Omental fat pad (tissue), 3 donors: ENCODE measurements at regions not wholly inside any gene's neighbourhood (a gene's known extent, or its start where the extent isn't known, plus 50 kb on each side); places are given as distances from the start of the nearest gene placed in this dataset.

Source experiments
- ATAC-seq: fragments of 150-250 bp; one replicate; pipeline ENCODE4 v1.9.1; 2016; ENCODE audit warnings: mild to moderate bottlenecking, moderate library complexity; ENCODE audit not compliant: low FRiP score
- DNase-seq: peaks from one replicate; pipeline ENCODE4 v3.0.0-alpha.2; 2019; ENCODE audit warnings: low spot score
- CTCF ChIP-seq, 3 donors: fragments of 450-650 bp; IDR thresholded peaks; one replicate each; pipeline ENCODE4 v1.5.1; 2016 to 2017; ENCODE audit warnings: antibody characterized with exemption in 3 of 3, mild to moderate bottlenecking in 3 of 3, moderate library complexity in 2 of 3

- ATAC-seq (no peak), DNase-seq (no peak)
- no peak for TF ChIP-seq CTCF (IDR thresholded peaks at IDR 0.05)
Observed at GRCh38 chr16:82357237-82357636, 187.2 kb upstream of the MPHOSPH6 start.

DNA sequence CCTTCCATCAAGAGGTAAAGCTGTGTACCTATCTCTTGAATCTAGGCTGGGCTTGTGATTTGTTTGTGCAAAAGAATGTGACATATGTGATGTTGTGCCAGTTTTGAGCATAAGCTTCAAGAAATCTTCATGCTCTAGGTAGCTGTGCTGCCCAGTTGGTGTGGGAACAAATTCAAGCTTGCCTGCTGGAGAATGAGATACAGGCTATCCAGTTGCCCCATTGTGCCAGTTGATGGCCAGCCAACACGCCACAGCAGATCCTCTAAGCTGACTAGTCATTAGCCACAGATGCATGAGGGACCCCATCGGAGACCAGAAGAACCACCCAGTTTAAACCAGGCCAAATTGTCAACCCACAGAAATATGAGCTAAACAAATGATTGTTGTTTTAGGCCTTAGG lies 180.5 kb upstream of the MPHOSPH6 start:
- ATAC-seq (no peak), DNase-seq (no peak)
- no peak for TF ChIP-seq CTCF (IDR thresholded peaks at IDR 0.05)

DNA sequence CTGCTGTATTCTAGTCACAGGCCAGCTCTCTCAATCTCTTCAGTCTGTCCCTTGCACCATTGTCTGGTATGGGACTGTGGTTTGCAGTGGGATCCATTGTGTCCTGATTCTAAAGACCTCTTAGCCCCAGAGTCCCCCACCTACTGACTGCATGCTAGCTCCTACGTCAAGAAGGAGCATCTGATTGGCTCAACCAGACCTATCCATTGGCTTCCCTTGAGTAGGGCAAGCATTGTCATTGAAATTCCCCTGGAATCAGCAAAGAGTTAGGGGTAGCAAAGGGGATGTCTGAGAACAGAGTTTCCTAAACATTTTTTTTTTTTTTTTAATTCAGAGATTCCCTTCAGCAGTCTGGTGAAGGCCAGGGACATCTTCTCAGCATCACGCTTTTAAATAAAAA lies 175.3 kb upstream of the MPHOSPH6 start:
- DNase-seq, result no peak
- no peak for TF ChIP-seq CTCF (IDR thresholded peaks at IDR 0.05)
- ATAC-seq, result no peak

GRCh38 chr16:82344157-82344556 lies 174.1 kb upstream of the MPHOSPH6 start:
- ATAC-seq (no peak), DNase-seq (no peak)
- no peak for TF ChIP-seq CTCF (IDR thresholded peaks at IDR 0.05)

GRCh38 chr16:82341146-82341669 lies 171.2 kb upstream of the MPHOSPH6 start:
- no peak for TF ChIP-seq CTCF (IDR thresholded peaks at IDR 0.05)
- no peak for DNase-seq
- ATAC-seq, result no peak

DNA sequence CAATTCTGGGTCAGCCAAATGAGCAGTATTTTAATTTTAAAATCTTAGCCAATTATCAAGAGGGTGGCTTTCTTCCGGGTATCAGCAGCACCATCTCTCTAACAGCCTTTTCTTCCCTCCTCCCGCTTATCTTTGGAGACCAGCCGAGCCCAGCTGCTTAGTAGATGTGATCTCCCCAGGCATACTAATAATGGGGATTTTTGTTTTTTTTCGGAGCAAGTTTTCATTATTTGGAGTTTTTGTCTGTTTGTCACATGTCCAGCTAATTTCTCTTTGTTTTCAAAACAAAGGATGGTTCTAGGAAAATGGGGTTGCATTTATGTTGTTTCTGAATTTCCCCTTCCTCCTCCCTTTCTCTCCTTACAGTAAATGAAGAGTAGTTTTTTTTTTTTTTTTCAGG lies 170.5 kb upstream of the MPHOSPH6 start:
- DNase-seq (no peak), ATAC-seq (no peak)
- no peak for TF ChIP-seq CTCF (IDR thresholded peaks at IDR 0.05)

- TF ChIP-seq CTCF (IDR thresholded peaks at IDR 0.05), result no peak
- DNase-seq (no peak), ATAC-seq (no peak)
Observed at GRCh38 chr16:82337355-82337754, 167.3 kb upstream of the MPHOSPH6 start.
